Endothelial cell of umbilical vein (primary cell): ENCODE measurements at regions not wholly inside any gene's neighbourhood (a gene's known extent, or its start where the extent isn't known, plus 50 kb on each side); places are given as distances from the start of the nearest gene placed in this dataset.

Source experiments
- EZH2 ChIP-seq: IDR thresholded peaks from 2 replicates; pipeline ENCODE4 v1.6.1; 2012; ENCODE audit warnings: borderline replicate concordance, low read depth, mild to moderate bottlenecking, moderate library complexity, low read length, inconsistent platforms; ENCODE audit not compliant: severe bottlenecking
- FOS ChIP-seq: IDR thresholded peaks from 2 replicates; pipeline ENCODE4 v1.6.1; 2011; ENCODE audit warnings: mild to moderate bottlenecking, low read length, moderate library complexity, borderline replicate concordance; ENCODE audit not compliant: insufficient read depth
- MAX ChIP-seq: IDR thresholded peaks from 2 replicates; pipeline ENCODE4 v1.6.1; 2011; ENCODE audit not compliant: insufficient read depth, insufficient read length
- MYC ChIP-seq: IDR thresholded peaks from one replicate; pipeline ENCODE4 v1.6.1; 2011; ENCODE audit warnings: mild to moderate bottlenecking, low read depth, low read length
- POLR2A ChIP-seq: IDR thresholded peaks from 2 replicates; pipeline ENCODE4 v1.6.1; 2012; ENCODE audit warnings: low read depth, mild to moderate bottlenecking, control low read depth, low read length
- POLR2AphosphoS5 ChIP-seq: IDR thresholded peaks from 2 replicates; pipeline ENCODE4 v1.6.1; 2012; ENCODE audit warnings: low read depth, mild to moderate bottlenecking, control low read depth, low read length, moderate library complexity; ENCODE audit not compliant: insufficient read depth
- TF ChIP-seq, protein P1 (sequence below), 2 donors: IDR thresholded peaks; 1 replicate in 1 of 2; 2 replicates in 1 of 2; pipeline ENCODE4 v1.5.1; 2011; ENCODE audit warnings: low read length in 2 of 2, mild to moderate bottlenecking in 2 of 2, moderate library complexity in 2 of 2, control low read depth in 1 of 2, inconsistent platforms in 1 of 2, low read depth in 1 of 2; ENCODE audit not compliant: insufficient read depth in 1 of 2; ENCODE audit errors: extremely low read depth in 1 of 2

DNA sequence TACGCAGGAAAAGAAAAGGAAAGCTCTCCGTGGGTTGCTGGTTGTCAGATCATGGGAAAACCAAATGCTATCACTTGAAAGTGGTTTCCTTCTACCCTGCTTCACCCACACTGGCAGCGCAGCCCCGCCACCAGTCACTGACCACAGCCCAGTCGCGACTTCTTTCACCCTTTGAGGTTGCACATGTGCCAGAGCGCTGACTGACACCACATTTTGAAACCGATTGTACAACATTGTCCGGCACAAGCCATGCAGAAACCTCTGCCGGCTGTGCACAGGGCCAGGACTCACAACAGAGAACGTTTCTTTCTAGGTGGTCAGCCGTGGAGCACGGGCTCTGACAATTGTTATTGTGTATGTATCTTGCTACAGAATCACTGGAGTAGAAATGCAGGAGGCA lies 827.2 kb upstream of the POU3F3 start:
- TF ChIP-seq, protein P1, sequence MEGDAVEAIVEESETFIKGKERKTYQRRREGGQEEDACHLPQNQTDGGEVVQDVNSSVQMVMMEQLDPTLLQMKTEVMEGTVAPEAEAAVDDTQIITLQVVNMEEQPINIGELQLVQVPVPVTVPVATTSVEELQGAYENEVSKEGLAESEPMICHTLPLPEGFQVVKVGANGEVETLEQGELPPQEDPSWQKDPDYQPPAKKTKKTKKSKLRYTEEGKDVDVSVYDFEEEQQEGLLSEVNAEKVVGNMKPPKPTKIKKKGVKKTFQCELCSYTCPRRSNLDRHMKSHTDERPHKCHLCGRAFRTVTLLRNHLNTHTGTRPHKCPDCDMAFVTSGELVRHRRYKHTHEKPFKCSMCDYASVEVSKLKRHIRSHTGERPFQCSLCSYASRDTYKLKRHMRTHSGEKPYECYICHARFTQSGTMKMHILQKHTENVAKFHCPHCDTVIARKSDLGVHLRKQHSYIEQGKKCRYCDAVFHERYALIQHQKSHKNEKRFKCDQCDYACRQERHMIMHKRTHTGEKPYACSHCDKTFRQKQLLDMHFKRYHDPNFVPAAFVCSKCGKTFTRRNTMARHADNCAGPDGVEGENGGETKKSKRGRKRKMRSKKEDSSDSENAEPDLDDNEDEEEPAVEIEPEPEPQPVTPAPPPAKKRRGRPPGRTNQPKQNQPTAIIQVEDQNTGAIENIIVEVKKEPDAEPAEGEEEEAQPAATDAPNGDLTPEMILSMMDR (IDR thresholded peaks at IDR 0.05; ENCODE audit: extremely low read depth in 1 of 2, insufficient read depth in 1 of 2, low read depth in 1 of 2, low read length in 2 of 2) = no peak
- TF ChIP-seq POLR2AphosphoS5 (no peak), MAX (no peak), FOS (no peak), EZH2 (no peak), MYC (no peak), POLR2A (no peak)
